Stimulated activated CD8-positive, alpha-beta memory T cell treated with anti-CD3 and anti-CD28 coated beads, Interleukin-12 subunit alpha, Interleukin-12 subunit beta, amount 100 ng/mL, for 24 hours (primary cell): ENCODE measurements at regions not wholly inside any gene's neighbourhood (a gene's known extent, or its start where the extent isn't known, plus 50 kb on each side); places are given as distances from the start of the nearest gene placed in this dataset.
"Not testable (repeated sequence)": the region's sequence is repeated elsewhere in the genome, so short reads cannot be mapped to it uniquely, and the experiment has no call there.

Source experiments
- DNase-seq: peaks from one replicate; pipeline ENCODE4 v3.0.0-alpha.2; 2020; ENCODE audit errors: extremely low read depth

GRCh38 chr19:28326746-28327145 is 886.2 kb downstream of the UQCRFS1 start:
- DNase-seq, result no peak

- DNase-seq, result no peak
Measured at GRCh38 chr19:28324275-28325060, 888.5 kb downstream of the UQCRFS1 start.

- no peak for DNase-seq
Measured at GRCh38 chr19:28322945-28323344, 890.0 kb downstream of the UQCRFS1 start.

DNA sequence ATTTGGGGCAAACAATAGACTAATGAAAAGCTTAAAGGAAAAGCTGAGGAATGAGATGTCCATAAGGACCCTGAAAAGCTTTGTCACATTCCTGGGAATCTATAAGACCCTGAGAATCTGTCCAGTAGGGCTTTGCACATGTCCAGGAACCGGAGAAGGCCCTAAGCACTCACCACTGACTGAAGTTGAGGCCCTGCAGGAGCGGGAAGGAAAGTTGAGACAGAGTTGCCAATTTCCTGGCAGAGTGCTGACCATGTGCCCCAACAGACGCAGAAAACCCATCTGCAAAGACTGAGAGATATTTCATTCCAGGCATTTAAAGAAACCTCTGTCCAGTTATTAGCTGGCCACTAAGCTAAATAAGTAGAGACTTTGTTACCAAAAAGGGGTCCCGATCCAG is 890.5 kb downstream of the UQCRFS1 start:
- no peak for DNase-seq

GRCh38 chr19:28319918-28320317 is 893.0 kb downstream of the UQCRFS1 start:
- no peak for DNase-seq

DNA sequence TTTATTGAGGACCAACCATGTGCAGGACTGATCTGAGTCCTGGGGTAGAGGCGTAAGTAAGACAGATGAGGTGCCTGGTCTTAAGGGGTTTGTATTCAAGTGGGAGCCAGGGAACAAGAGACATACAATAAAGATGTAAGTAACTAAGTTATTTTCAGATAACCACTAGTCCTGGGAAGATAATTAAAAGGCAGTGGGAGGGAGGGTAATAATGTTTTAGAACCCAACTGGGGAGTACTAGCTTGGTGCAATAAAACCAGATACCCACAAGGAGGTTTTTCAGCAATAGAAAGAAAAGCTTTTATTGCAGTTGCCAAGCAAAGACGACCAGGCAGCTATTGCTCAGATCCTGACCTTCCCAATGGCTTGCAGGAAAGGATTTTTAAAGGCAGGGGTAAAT is 893.7 kb downstream of the UQCRFS1 start:
- DNase-seq, result no peak

GRCh38 chr19:28318469-28319179 is 894.3 kb downstream of the UQCRFS1 start:
- no peak for DNase-seq

DNA sequence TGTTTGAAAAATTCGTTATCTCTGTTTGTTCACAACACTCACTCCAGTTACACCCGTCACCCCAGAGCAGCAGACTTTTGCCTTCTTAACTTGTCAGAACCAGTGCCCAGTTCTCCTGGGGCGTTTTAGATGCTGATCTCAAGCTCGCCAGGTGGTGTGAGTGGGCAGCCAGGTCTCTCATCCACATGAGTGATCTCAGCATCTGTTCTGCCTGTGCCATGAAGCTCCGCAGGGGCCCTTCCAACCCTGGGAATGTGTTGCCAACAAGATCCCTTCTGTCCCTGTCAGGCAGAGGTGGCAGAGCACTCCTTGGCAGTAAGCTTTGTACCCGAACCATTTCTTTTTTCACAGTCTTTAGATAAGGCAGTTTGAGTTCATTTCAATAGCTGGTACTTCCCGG is 896.5 kb downstream of the UQCRFS1 start:
- no peak for DNase-seq

DNA sequence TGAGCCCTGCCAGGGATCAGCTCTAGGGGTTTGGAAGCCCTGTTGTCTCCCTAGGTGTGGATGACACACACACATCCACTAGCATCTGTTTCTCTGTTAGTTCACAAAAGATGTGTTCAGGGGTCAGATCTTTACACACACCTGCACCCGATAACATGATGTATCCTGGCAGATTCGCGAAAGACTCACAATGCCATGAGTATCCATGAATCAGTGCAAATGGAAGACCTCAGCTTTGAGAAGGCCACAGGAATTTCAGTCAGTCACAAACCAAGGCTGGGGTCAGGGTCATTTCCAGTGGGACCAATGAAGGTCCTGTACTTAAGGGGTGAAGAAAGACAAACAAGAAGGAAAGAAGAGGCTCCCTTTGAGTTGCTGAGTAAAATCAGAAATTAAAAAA is 898.2 kb downstream of the UQCRFS1 start:
- DNase-seq, result no peak

GRCh38 chr19:28314287-28314686 is 898.7 kb downstream of the UQCRFS1 start:
- DNase-seq, result no peak

DNA sequence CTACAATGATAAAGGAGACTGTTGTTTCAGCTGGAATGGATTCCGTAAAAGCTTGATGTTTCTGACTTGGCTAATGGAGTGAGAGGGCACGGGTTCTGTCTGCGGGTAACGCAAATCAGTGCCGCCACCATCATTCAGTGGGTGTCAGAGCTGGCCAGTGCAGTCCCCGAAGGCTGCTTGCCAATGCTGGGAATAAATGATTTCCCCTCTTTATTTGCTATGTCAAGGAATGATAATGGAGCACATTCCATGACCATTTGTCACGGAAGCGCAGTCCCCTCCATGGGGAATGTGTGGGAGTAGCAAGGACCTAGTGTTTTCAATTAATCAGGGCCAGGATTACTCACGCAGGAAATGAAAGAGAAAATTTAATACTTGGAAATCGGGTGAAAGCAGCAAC is 899.3 kb downstream of the UQCRFS1 start:
- DNase-seq, result no peak

GRCh38 chr19:28312269-28312668 is 900.7 kb downstream of the UQCRFS1 start:
- no peak for DNase-seq

GRCh38 chr19:28310829-28311228 is 902.1 kb downstream of the UQCRFS1 start:
- DNase-seq, result not testable (repeated sequence)

DNA sequence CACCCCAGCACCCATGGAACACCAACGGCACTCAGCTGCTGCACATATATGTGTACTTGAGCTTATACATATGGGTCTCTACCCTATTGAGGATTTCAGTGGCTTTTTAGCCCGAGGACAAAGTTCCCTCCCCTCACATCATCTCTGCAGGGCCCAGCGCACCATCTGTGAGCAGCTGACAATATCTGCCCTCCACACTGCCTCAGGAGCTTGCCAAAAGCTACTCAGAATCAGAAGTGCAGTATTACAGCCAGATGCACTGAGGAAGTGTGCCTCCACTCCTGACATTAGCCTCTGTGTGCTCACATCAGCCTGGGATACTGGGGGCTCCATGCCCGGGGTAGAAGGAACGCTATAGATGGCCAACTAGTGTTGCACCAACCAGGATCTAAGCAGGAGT is 903.9 kb downstream of the UQCRFS1 start:
- no peak for DNase-seq

DNA sequence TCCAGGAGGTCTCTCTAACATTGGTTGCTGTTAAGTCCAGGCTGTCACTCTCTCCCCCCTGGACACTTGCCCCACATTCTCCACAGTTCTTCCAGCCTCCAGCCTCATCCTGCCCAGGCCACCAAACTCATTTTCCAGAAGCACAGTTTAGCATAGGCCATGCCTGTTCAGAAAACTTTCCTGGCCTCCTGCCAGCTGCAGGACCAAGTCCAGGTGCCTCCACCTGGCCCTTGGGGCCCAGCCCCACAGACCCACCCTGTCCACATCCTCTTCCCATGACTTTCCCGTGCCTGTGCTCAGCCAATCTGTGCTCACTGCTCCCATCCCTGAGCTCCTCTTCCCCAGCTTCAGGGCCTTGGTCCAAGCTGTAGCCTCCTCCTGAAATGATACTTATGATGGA is 905.0 kb downstream of the UQCRFS1 start:
- DNase-seq, result no peak

DNA sequence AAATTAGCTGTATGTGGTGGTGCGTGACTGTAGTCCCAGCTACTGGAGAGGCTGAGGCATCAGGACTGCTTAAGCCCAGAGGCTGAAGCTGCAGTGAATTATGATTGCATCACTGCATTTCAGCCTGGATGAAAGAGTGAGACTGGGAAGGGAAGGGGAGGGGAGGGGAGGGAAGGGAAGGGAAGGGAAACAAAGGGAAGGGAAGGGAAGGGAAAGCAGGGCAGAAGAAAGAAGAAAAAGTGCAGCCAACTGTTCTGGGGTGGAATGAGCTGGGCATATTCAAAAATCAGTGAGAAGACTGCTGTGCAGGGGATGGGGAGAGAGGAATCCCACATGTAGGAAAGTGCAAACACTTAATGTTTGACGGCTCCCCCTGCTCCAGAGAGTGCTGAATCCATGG is 905.5 kb downstream of the UQCRFS1 start:
- no peak for DNase-seq

DNA sequence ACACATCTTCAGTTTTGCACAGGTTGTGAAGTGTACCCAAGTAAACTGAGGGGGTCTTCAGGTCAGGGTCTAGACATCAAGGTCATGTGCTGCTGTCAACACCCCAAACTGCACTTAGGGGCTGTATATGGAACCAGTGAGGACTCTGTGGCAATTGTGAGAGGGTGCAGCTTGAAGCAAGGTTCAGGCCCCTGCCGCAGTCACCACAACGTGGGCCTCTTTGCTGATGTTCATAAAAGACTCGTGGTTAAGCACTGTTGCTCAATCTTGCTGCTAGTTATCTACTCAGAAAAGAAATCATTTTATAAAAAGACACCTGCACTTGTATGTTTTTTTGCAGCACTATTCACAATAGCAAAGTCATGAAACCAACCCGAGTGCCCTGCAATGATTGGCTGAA is 907.4 kb downstream of the UQCRFS1 start:
- no peak for DNase-seq

DNA sequence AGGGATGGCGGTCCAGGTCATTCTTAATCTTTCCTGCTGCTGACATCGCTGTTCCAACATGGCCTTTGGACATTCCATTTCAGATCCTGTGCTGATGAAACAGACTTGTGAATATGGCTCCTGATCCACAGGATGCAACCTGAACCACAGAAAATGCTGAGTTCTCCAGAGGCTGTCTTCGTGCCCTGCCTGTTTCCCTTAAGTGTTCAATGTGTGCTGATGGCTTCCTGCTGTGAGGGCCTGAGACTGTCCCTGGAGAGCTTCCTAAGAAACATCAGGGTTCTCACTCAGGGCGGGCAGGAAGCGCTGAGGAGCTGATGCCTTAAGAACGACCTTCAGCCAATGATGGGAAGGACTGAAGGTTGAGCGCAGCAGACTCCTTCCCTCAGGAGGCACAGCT is 909.4 kb downstream of the UQCRFS1 start:
- DNase-seq, result no peak

DNA sequence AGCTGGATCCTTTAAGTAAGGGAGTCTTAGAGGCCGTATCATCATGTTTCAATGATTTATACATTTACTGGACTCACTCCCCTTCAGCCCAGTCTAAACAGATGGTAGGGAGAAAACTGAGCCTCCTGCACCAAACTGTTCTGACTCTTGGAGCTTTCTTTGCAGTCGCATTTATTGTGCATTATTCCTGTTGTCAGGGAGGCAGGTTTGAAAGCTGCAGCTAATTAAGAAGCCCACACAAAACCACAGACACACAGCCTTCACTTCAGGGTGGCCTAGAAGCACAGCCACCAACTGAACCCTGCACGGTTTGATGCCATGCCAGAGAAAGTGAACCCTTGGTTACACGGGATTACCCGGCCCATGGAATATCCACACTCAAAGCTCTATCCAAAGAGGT is 911.0 kb downstream of the UQCRFS1 start:
- no peak for DNase-seq

DNA sequence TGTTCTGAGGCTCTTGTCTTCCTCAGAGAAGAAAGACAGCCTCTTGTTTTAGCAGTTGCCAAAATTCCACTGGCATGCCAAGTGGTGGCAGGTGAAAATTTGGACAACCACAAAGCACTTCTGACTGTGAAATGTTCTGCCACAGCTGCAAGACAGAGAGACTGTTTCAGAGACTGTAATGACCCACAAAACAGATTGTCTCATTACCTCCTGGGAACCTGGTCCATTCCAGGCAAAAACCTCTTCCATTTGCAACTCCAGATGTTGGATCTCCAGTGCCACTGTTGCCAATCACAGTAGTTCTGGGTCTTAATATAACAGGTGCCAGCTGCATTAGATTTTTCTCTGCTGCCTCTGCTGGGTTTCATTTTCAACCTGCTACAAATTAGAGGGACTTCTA is 911.5 kb downstream of the UQCRFS1 start:
- no peak for DNase-seq

DNA sequence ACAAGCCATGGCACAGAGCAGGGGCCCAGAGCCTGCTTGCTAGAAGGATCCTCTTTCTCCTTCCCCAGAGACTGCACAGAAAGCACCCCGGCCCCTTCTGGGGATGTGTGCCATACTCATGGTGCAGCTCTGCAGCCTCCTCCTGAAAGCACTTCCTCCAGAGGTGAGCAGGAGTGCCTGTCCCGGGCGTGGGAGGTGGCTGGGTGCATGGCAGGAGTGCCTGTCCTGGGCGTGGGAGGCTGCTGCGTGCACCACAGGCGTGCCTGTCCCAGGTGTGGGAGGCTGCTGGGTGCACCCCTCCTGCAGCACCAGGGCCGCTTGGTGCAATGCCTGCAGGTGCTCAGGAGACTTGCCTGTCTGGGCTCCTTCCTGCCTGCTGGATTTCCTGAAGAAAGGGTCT is 913.3 kb downstream of the UQCRFS1 start:
- no peak for DNase-seq

- DNase-seq, result no peak
Measured at GRCh38 chr19:28297586-28298157, 915.3 kb downstream of the UQCRFS1 start.

- DNase-seq, result no peak
Measured at GRCh38 chr19:28297036-28297435, 915.9 kb downstream of the UQCRFS1 start.
